Epidermal melanocyte (primary cell): ENCODE measurements at regions not wholly inside any gene's neighbourhood (a gene's known extent, or its start where the extent isn't known, plus 50 kb on each side); places are given as distances from the start of the nearest gene placed in this dataset.
"Not testable (repeated sequence)": the region's sequence is repeated elsewhere in the genome, so short reads cannot be mapped to it uniquely, and the experiment has no call there.

Experiments used
- DNase-seq: peaks from one replicate; pipeline ENCODE4 v3.0.0; 2011; ENCODE audit warnings: low spot score; ENCODE audit not compliant: insufficient read length

GRCh38 chr21:15203740-15204139 is 138.9 kb upstream of the NRIP1 start:
- no peak for DNase-seq

GRCh38 chr21:15204140-15204969 is 139.6 kb upstream of the NRIP1 start:
- no peak for DNase-seq

DNA sequence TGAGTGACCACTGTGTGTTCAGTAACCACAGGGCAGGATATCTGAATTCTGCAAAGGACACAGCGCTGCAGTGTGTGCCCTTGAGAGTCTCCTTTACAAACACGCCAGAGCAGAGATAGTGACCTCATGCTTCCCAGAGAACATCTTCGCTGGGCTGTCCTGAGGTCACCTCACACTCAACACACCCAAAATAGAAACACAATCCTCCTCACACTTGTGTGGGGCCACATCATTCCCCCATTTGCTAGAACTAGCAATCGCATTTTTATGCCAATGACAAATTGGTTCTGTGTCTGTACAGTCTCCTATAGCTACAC is 140.1 kb upstream of the NRIP1 start:
- no peak for DNase-seq

DNA sequence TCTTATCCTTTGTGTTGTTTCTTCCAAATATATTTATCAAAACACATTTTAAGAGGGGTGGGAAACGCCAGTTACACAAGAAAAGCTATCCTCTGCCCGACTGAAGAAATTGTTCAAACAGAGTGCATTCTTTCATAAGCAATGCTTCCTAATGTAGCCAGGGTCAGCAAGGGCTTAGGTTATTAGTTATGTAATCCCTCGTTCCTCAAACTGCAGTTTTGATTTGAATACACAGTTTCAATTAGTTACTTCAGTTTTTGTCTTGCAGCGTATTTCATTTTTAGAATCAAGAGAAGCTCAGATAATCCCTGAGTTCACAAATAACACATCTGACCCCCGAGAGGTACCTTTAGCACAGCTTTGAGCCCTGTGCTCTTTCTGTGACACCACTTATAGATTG is 141.7 kb upstream of the NRIP1 start:
- DNase-seq: no peak

DNA sequence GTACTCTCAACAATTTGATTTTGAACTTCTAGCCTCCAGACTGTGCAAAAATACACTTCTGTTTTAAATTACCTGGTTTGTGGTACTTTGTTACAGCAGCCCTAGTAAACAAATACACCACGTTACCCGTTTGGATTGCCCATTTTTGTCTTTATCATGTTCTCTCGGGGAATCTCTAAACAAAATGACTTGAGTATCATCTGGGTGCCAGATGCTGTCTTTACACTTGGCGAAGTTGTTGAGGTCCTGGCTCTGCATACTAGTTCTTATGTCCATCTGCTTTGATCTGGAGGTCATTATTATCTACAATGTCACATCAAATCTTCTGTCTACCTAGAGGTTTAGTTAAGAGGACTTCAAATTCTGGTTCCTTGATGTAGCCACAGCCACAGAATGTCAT is 142.4 kb upstream of the NRIP1 start:
- DNase-seq: no peak

GRCh38 chr21:15207635-15208370 is 143.0 kb upstream of the NRIP1 start:
- DNase-seq: no peak

- DNase-seq: no peak
Measured at GRCh38 chr21:15208786-15209185, 144.0 kb upstream of the NRIP1 start.

DNA sequence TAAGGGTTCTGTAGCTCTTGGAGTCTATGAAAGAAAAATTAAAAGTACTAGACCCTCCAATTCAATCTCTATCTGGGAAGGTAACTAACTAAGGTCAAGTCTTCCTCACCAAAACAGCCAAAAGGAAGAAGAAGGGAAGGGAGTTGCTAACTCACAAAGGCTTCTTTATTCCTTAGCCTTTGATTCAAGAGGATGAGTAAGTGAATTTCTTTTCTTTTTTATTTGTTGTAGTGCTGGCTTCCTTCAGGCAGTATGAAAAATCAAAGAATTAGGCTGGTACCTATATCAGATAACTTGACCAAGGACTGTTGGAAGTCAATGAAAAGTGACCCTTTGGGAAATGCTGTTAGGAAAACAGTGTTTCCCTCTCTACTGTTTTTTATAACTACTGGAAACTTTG is 144.4 kb upstream of the NRIP1 start:
- no peak for DNase-seq

DNA sequence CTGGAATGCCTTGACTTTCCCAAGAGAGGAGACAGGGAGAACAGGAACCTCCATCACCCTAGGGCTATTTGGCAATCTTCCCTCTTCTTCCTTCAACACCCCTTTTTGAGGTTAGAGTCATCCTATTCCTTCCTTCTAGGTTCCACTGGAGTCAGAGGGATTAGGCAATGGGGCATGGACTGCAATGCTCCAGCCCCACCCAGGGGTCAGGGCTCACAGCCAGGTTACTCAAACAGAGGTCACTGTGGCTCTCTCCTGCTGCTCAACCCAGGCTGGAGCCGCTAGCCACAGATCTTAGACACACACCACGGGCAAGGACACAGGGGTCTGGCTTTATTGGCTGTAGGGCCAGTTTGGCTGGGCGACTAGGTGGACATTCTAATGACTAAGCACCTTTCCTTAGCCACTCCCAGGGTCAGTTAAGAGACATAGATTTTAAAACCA is 145.5 kb upstream of the NRIP1 start:
- no peak for DNase-seq

- DNase-seq: no peak
Measured at GRCh38 chr21:15211491-15212133, 146.8 kb upstream of the NRIP1 start.

- DNase-seq: no peak
Measured at GRCh38 chr21:15212206-15212605, 147.4 kb upstream of the NRIP1 start.

- not testable (repeated sequence) for DNase-seq
Measured at GRCh38 chr21:15218476-15218875, 153.7 kb upstream of the NRIP1 start.

DNA sequence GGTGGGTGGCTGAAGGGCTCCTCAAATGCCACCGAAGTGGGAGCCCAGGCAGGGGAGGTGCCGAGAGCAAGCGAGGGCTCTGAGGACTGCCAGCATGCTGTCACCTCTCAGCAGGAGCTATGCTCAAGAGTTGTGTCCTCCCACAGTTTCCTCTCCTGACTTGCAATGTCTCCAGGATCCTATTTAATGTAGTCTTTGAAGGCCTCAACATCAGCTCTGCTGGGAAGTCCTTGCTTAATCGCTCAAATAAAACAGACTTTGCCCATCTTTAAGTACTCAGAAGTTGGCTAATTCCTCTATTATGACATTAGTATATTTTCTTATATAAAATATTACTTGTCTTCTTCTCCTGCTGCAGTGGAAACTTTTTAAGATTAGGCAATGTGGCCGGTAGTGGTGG is 154.2 kb upstream of the NRIP1 start:
- DNase-seq: no peak

DNA sequence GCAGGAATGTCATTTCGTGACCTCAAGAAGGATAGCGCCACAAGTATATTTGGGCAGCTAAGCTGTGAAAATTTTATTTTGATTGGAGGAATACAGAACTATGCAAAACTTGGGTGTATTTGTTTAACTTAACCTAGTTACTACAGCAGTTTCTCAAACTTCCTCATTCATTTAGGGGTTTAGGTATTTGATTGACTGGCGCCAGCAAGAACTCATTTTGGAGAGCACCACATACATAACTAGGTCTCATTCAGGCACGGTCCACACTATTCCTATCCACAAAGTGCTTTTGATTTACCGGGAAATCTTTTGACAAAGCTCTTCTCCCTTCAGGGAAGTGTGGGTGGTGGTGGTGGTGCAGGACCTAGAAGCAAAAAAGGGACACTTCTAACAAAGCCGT is 155.1 kb upstream of the NRIP1 start:
- DNase-seq: no peak

GRCh38 chr21:15221799-15222386 is 157.1 kb upstream of the NRIP1 start:
- no peak for DNase-seq

GRCh38 chr21:15222707-15223106 is 157.9 kb upstream of the NRIP1 start:
- DNase-seq: no peak

DNA sequence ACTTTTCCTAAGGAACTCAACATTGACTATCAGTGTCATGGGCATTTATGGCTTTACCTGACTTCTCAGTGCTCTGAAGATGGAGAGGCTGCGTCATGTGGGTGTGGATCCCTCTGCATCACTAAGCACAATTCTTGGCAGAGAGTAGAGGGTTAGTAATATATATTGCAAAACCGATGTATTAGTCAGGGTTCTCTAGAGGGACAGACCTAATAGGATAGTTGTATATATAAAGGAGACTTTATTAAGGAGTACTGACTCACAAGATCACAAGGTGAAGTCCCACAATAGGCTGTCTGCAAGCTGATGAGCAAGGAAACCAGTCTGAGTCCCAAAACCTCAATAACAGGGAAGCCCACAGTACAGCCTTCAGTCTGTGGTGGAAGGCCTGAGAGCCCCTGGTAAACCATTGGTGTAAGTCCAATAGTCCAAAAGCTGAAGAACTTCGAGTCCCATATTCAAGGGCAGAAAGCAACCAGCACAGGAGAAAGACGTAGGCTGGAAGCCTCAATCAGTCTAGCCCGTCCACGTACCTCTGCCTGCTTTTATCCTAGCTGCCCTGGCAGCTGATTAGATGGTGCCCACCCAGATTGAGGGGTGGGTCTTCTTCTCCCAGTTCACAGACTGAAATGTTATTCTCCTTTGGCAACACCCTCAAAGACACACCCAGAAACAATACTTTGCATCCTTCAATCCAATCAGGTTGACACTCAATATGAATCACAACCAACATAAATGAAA is 159.7 kb upstream of the NRIP1 start:
- DNase-seq: no peak

GRCh38 chr21:15227919-15228318 is 163.1 kb upstream of the NRIP1 start:
- no peak for DNase-seq

GRCh38 chr21:15229390-15229789 is 164.6 kb upstream of the NRIP1 start:
- DNase-seq: no peak

DNA sequence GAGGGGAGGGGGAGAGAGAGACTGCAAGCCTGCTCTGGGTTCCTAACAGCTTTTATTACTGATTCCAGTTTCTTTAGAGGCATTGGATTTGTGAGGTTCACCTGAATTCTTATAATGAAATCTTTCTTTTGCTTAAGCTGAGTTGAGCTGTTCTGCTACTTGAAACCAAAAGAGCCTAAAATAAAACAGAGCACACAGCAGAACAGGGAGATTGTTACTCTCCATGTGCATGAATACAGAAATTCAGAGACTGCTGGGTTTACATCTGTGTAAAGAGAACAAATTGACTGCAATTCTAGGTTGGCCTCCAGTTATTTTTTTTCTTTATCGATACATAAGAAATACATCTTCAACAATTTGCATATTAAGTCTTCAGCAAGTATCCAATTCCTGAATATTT is 168.8 kb upstream of the NRIP1 start:
- DNase-seq: no peak

GRCh38 chr21:15236111-15236510 is 171.3 kb upstream of the NRIP1 start:
- DNase-seq: no peak
